GM12892 (cell line): ENCODE measurements at regions not wholly inside any gene's neighbourhood (a gene's known extent, or its start where the extent isn't known, plus 50 kb on each side); places are given as distances from the start of the nearest gene placed in this dataset.

ENCODE experiments used
- POLR2A ChIP-seq: IDR thresholded peaks from 2 replicates; pipeline ENCODE4 v1.6.1; 2011; ENCODE audit warnings: low read depth, low read length, control low read depth
- POLR2AphosphoS5 ChIP-seq: IDR thresholded peaks from 2 replicates; pipeline ENCODE4 v1.6.1; 2011; ENCODE audit warnings: low read depth, low read length, control low read depth

DNA sequence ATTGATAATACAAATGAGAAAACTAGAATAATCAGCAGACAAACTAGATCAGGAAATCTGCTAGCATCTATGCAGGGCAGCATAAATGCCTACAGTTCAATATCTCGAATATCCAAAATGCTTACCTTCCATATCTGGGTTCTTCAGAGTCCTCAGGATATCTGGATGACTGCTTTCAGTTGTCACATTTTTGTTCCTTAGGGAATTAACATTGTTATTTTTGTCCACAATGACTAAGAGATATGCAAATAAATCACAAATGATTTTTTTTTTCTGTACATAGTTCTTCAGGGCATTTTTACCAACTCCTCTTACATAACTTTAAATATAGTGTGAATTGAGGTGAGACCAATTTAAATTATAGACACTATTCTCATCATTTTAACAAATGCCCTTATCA lies 80.9 kb downstream of the AQP4 start:
- TF ChIP-seq POLR2A = no peak
- TF ChIP-seq POLR2AphosphoS5 = no peak
